GM18499 (cell line): ENCODE measurements at regions not wholly inside any gene's neighbourhood (a gene's known extent, or its start where the extent isn't known, plus 50 kb on each side); places are given as distances from the start of the nearest gene placed in this dataset.
"Not testable (repeated sequence)": the region's sequence is repeated elsewhere in the genome, so short reads cannot be mapped to it uniquely, and the experiment has no call there.

Experiments used
- ATAC-seq: cut with Tn5 transposase; IDR thresholded peaks from one replicate; pipeline ENCODE4 v1.9.1; 2021; ENCODE audit warnings: moderate number of reproducible peaks; ENCODE audit not compliant: insufficient read depth, unreplicated experiment

- ATAC-seq, result no peak
These were observed 145.3 kb upstream of the LPP start for GRCh38 chr3:188008582-188009213.

DNA sequence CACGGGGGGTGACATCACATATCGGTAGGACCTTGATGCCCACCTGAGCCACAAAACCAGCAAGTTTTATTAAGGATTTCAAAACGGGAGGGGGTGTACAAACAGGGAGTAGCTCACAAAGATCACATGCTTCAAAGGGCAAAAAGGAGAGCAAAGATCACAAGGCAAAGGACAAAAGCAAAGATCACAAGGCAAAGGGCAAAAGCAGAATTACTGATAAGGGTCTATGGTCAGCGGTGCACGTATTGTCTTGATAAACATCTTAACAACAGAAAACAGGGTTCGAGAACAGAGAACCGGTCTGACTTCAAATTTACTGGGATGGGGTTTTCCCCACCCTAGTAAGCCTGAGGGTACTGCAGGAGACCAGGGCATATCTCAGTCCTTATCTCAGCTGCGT lies 143.5 kb upstream of the LPP start:
- ATAC-seq, result no peak

GRCh38 chr3:188019727-188020126 lies 134.2 kb upstream of the LPP start:
- no peak for ATAC-seq

GRCh38 chr3:188021041-188021440 lies 132.9 kb upstream of the LPP start:
- no peak for ATAC-seq

- ATAC-seq, result no peak
These were observed 132.4 kb upstream of the LPP start for GRCh38 chr3:188021502-188022040.

- not testable (repeated sequence) for ATAC-seq
These were observed 131.1 kb upstream of the LPP start for GRCh38 chr3:188022902-188023301.

DNA sequence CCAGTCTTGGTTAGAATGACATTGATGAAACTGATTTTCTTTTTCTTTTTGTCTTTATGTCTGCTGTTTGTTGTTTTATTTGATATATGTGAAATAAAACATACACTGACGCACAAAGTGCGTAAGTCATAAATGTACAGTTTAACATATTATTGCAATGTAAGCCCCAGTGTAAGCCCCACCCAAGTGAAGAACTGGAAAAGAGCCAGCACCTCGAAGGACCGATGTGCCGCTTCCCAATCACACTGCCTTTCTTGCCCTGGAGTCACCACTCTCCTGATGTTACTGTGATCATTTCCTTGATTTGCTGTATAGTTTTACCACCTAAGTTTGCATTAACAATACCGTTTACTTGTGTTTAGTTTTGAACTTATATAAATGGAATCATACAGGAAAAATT lies 128.4 kb upstream of the LPP start:
- no peak for ATAC-seq

- no peak for ATAC-seq
These were observed 127.6 kb upstream of the LPP start for GRCh38 chr3:188026191-188026968.

DNA sequence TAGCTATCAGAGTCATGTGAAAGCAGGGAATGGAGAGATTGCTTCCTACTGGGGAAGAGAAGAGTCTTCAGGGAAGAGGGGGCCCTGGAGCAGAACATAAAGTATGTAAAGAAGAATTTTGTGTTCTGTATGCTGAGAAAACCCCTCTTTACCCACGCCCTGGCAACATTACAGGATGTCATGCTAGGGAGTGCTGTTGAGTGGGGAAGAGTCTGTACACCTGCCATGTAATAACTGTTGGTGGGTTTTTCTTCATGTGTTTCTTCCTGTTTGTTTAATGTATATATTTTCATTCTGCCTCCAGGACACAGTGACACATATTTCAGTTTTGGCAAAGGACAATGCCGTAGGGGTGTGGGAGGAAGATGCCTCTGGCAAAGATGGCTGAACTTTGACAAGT lies 122.8 kb upstream of the LPP start:
- no peak for ATAC-seq

GRCh38 chr3:188034989-188035388 lies 119.0 kb upstream of the LPP start:
- no peak for ATAC-seq

DNA sequence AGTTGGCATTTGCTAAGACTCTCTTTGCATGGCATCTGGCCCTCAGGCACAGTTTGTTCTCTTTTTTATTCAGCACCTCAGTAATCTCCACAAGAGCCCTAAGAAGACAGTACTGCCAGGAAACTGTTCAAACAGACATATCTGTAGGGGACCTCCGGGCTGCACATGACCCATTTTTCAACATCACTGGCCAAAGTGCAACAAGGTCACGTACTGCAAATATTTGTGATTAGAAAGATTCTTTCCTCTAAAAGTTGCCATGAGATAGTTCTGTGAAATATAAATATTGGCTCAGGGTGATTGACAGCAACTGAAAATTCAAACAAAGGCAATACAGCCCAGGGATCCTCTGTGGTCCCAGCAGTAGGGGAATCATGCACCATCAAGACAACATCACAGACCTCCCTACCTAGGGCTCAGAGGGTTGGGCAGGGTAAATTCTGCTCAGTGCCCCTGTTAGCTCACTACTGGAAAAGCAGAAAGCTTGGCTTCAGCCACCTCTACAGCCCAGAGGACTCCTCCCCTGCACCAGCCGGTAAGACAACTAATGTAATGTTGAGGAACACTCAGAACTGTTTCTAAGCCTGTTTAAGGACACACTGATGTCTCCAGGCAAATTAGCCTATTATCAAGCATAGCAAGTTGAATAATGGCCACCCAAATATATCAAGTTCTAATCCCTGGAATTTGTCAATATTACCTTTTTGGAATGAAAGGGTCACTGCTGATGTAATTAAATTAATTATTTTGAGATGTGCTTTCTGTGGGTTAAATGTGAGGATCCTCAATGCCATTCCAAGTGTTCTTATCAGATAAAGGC lies 117.4 kb upstream of the LPP start:
- no peak for ATAC-seq

DNA sequence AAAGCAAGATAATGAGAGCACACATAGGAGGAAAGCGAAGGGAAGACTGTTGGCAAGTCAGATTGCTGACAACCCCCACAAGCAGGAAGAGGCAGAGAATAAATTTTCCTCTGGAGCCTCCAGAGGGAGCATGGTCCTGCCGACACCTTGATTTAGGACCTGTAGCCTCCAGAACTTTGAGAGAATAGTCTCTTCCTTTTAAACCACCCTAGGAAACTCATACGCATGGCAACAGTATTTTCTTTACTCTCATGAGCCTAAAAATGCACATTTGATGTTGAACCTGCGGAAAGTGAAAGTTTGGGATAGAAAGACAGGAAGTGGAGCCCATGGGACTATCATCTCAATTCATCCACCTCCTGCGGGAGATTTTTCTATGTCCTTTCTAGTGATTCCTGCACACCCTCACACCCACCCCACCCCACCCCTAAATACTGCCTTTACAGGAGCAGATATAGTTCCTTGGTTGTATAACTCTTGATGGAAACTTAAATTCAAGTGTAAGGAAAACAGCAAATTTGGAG lies 116.7 kb upstream of the LPP start:
- no peak for ATAC-seq

- no peak for ATAC-seq
These were observed 115.9 kb upstream of the LPP start for GRCh38 chr3:188037965-188038581.

- no peak for ATAC-seq
These were observed 112.8 kb upstream of the LPP start for GRCh38 chr3:188041193-188041592.

DNA sequence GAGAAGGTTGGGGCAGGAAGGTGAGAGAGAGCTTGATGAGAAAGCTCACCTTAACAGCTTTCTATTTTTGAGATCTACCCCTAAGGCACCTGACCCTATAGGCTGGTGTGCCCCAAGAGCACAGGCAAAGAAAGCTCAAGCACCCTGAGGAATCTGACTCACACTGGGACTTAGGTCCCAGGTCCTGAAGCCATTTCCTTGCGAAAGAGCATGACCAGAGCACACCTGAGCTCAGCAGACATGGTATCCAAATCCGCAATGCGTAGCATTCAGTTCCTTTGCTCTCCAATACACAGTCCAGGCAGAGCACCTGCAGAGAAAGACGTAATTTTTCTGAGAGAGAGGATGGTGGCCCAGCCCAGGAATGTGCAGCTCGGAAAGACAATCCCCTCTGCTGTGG lies 112.1 kb upstream of the LPP start:
- no peak for ATAC-seq

GRCh38 chr3:188042466-188042865 lies 111.5 kb upstream of the LPP start:
- no peak for ATAC-seq

DNA sequence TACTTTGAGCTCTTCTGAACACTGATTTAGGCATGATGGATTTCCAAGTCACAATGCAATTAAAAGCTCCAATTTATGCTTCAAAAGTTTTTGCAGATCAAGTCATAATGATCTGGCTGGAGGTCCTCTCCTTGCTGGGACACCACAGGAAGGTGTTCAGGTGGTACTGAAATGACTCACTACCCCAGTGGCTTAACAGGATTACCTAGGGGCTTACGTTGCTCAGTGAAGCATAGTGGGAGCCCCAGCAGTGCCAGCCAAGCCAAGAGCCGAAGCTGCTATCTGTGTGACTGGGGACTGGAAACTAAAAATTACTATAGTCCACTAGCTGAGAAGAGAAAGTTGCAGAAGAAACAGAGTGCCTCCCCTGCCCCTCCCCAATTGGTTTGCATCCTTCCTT lies 110.1 kb upstream of the LPP start:
- no peak for ATAC-seq

GRCh38 chr3:188046561-188047211 lies 107.3 kb upstream of the LPP start:
- no peak for ATAC-seq

DNA sequence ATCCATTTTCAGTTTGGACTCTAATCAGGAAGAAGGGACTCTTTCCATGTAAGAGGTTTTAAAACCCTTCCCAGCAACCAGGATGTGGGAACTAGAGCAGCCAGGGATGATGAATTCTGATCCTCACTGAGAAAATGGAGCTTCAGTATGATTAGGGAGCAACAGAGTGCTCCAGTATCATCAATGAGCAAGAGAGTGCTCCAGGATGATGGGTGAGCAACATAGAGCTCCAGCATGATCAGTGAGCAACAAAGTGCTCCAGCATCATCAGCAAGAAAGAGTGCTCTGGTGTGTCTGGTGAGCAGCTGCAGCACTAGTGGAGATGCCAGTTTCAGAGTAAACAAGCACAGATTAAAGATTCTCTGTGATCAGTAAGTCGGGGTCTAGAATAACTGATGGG lies 106.4 kb upstream of the LPP start:
- ATAC-seq, result no peak
